Subcutaneous abdominal adipose tissue (tissue), 5 donors: ENCODE measurements at regions not wholly inside any gene's neighbourhood (a gene's known extent, or its start where the extent isn't known, plus 50 kb on each side); places are given as distances from the start of the nearest gene placed in this dataset.

Source experiments
- H3K27ac ChIP-seq: one replicate; pipeline ENCODE4 v1.7.0; 2013; ENCODE audit warnings: low read depth, mild to moderate bottlenecking, inconsistent platforms, low read length, moderate library complexity
- H3K27me3 ChIP-seq, 5 donors: one replicate each; pipeline ENCODE4 v1.7.0; 2013; ENCODE audit warnings: low read length in 5 of 5, inconsistent platforms in 1 of 5; ENCODE audit not compliant: control insufficient read depth in 5 of 5, insufficient read depth in 4 of 5
- H3K36me3 ChIP-seq, 5 donors: one replicate each; pipeline ENCODE4 v1.7.0; 2013; ENCODE audit warnings: low read length in 5 of 5; ENCODE audit not compliant: control insufficient read depth in 5 of 5, insufficient read depth in 5 of 5
- H3K4me1 ChIP-seq, 5 donors: one replicate each; pipeline ENCODE4 v1.7.0; 2013; ENCODE audit warnings: low read length in 5 of 5, mild to moderate bottlenecking in 3 of 5, moderate library complexity in 1 of 5; ENCODE audit not compliant: control insufficient read depth in 5 of 5, insufficient read depth in 5 of 5
- H3K4me3 ChIP-seq, 5 donors: one replicate each; pipeline ENCODE4 v1.7.0; 2013; ENCODE audit warnings: low read length in 5 of 5, low read depth in 1 of 5
- H3K9ac ChIP-seq, 5 donors: one replicate each; pipeline ENCODE4 v1.7.0; 2013; ENCODE audit warnings: low read length in 5 of 5, mild to moderate bottlenecking in 4 of 5, moderate library complexity in 3 of 5
- H3K9me3 ChIP-seq, 5 donors: one replicate each; pipeline ENCODE4 v1.7.0; 2013; ENCODE audit warnings: low read length in 5 of 5; ENCODE audit not compliant: control insufficient read depth in 5 of 5
- donor health status: healthy.
- donor health status: healthy.
- donor health status: healthy.
- donor health status: healthy.
- donor health status: healthy.

DNA sequence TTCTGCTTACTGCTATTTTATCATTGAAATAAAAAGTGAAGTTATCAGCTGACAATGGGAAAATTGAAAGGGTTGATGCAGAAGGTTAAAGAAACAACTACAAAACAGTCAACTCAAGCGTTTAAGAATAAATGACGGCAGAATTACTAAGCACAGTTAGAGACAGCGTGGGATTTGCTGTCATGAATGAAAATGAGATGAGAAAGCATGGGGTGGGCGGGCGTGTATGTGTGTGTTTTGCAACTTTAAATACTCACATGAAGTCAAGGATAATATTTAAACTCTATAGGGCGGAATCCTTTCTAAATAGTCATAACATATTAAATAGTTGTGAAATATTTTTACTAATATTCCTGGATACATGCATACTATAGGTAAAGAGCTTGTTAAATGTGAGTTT, 450.8 kb downstream of the ETV1 start:
- Histone ChIP-seq H3K4me3 (no peak overlapping the region), H3K36me3 (no peaks in the 10 kb centered on the region), H3K27me3 (no peaks in the 10 kb centered on the region), H3K4me1 (no peaks in the 10 kb centered on the region), H3K9me3 (no peaks in the 10 kb centered on the region), H3K27ac (no peak overlapping the region), H3K9ac (no peak overlapping the region)

DNA sequence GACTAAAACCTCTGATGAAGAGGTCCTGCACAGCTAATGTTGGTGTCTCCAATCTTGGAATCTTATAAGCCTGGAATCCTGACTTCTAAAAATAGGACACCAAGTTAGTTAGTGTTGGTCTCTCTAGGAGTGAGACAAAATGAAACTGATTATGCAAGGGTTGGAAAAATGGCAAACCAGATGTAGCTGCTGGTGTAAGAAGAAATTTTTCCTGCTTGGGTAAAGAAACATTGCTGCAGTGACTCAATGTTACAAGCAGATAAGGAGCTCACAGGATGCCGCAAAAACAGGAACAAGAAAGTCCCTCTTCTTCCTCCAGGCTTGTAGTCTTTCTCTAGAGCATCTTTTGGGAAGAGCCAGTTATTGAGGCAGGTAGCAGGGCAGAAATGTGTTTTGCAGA, 449.0 kb downstream of the ETV1 start:
- H3K27me3 ChIP-seq: no peaks in the 10 kb centered on the region
- H3K4me3 ChIP-seq: no peak overlapping the region
- no peaks in the 10 kb centered on the region for H3K4me1 ChIP-seq
- no peaks in the 10 kb centered on the region for H3K36me3 ChIP-seq
- no peak overlapping the region for H3K27ac ChIP-seq
- H3K9me3 ChIP-seq: no peaks in the 10 kb centered on the region
- H3K9ac ChIP-seq: no peak overlapping the region

DNA sequence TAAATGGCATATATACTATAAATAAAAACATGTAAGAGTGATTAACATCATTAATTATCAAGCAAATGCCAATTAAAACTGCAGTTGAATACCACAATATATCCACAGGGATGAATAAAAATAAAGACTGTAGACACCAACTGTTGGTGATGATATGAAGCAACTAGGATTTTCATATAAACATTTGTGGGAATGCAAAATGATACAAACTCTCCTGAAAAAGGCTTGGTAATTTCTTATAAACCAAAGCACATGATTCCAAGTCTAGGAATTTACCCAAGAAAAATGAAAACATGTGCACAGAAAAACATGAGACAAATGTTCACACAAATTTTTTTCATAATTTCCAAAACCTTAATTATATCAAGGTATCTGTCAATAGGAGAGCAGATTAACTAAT, 448.1 kb downstream of the ETV1 start:
- H3K9me3 ChIP-seq: no peaks in the 10 kb centered on the region
- no peaks in the 10 kb centered on the region for H3K36me3 ChIP-seq
- H3K27me3 ChIP-seq: no peaks in the 10 kb centered on the region
- no peak overlapping the region for H3K27ac ChIP-seq
- no peaks in the 10 kb centered on the region for H3K4me1 ChIP-seq
- H3K4me3 ChIP-seq: no peak overlapping the region
- no peak overlapping the region for H3K9ac ChIP-seq

DNA sequence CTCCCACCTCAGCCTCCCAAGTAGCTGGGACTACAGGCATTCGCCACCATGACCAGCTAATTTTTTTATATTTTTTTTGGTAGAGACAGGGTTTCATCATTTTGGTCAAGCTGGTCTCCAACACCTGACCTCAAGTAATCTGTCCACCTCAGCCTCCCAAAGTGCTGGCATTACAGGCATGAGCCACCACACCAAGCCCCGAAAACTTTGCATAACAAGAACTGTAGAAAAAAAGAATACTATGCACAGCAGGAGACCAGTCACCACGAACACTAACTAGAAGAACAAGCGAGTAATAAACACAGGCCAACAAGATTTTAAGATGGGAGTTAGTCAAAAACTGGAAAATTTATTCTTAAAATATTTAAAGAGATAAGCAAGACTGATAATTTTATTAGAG, 447.0 kb downstream of the ETV1 start:
- Histone ChIP-seq H3K4me1 (no peaks in the 10 kb centered on the region), H3K4me3 (no peak overlapping the region), H3K36me3 (no peaks in the 10 kb centered on the region), H3K9me3 (no peaks in the 10 kb centered on the region), H3K27me3 (no peaks in the 10 kb centered on the region), H3K9ac (no peak overlapping the region), H3K27ac (no peak overlapping the region)

DNA sequence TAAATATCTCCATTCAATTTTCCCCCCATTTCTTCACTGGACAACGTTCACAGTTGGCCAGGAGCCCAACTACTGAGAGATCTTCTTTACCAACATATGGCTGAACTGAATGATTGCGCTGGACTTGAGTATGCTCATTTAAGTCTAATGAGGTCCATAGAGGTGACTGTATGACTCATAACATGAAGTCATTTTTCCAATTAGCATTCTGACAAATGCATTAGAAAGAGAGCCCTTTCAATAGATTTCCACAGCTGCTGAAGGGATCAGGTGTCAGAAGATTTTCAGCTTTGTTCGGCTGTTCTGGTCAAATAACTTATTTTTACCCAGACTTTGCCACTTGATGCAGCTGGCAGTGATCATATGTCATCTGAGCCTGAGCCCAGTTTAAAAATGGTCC, 438.0 kb downstream of the ETV1 start:
- H3K27ac ChIP-seq: no peak overlapping the region
- H3K4me1 ChIP-seq: no peaks in the 10 kb centered on the region
- H3K36me3 ChIP-seq: no peaks in the 10 kb centered on the region
- H3K9ac ChIP-seq: no peak overlapping the region
- no peak overlapping the region for H3K4me3 ChIP-seq
- H3K27me3 ChIP-seq: no peaks in the 10 kb centered on the region
- no peaks in the 10 kb centered on the region for H3K9me3 ChIP-seq

DNA sequence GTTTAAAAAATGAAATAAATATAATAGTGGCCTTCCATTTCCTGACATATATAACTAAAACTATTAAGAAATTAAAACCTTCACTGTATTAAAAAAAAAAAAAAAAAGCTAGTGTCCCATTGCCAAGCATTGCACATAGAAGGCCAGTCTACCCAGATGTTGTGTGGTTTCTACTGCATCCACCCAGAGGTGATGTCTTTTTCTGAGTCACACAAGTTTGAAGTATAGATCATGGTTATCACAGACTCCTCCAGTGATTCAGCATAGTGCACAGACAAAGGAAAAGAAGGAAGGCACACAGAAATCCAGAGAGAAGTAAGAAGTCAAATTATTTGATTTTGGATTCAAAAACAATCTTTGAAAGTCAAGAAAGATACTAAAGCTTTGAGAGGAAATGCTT, 429.0 kb downstream of the ETV1 start:
- Histone ChIP-seq H3K27me3 (no peaks in the 10 kb centered on the region), H3K4me3 (no peak overlapping the region), H3K36me3 (no peaks in the 10 kb centered on the region), H3K9me3 (no peaks in the 10 kb centered on the region), H3K4me1 (no peaks in the 10 kb centered on the region), H3K9ac (no peak overlapping the region), H3K27ac (no peak overlapping the region)

DNA sequence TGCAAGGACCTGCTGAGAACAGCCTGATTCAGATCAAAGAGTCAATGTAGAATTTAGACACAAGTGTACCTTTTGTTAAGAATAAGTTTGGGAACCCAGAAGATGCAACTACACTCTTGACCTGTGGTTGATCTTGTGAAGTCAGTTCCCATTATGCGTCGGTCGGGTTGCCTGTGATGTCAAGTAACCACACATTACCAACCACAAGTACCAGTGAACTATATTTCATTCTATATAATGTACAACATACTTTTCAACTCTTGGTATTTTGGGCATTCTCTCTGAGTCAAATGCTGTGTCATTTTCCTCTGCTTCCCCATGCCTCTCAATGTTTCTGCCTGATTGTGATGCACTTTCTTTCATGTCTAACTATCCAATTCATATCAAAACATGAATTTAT, 426.2 kb downstream of the ETV1 start:
- Histone ChIP-seq H3K4me1 (no peaks in the 10 kb centered on the region), H3K9ac (no peak overlapping the region), H3K36me3 (no peaks in the 10 kb centered on the region), H3K27me3 (no peaks in the 10 kb centered on the region), H3K4me3 (no peak overlapping the region), H3K27ac (no peak overlapping the region), H3K9me3 (peaks cover 0 to 3% (median 0%) of the 10 kb centered on the region in 5 donors)

DNA sequence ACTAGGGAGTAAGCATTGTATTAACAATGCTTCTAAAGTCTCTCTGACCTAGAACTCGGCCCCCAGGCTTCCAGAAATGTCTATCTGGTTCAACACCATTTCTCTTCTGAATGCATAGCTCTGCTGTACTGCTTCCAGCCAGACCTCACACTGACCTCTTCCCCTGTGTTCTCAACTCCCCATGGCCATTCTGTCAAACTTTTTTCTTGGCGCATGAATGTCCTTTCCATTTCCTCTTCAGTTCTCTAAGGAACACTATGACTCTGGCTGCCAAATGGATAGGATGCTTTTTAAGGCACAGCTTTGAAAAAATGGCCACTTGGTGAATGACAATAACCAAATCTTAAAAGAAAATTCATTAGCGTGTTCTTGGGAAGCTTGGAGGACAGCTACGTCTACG, 425.8 kb downstream of the ETV1 start:
- Histone ChIP-seq H3K27me3 (no peaks in the 10 kb centered on the region), H3K27ac (no peak overlapping the region), H3K9ac (no peak overlapping the region), H3K4me1 (no peaks in the 10 kb centered on the region), H3K9me3 (peaks cover 0 to 3% (median 0%) of the 10 kb centered on the region in 5 donors), H3K4me3 (no peak overlapping the region), H3K36me3 (no peaks in the 10 kb centered on the region)

DNA sequence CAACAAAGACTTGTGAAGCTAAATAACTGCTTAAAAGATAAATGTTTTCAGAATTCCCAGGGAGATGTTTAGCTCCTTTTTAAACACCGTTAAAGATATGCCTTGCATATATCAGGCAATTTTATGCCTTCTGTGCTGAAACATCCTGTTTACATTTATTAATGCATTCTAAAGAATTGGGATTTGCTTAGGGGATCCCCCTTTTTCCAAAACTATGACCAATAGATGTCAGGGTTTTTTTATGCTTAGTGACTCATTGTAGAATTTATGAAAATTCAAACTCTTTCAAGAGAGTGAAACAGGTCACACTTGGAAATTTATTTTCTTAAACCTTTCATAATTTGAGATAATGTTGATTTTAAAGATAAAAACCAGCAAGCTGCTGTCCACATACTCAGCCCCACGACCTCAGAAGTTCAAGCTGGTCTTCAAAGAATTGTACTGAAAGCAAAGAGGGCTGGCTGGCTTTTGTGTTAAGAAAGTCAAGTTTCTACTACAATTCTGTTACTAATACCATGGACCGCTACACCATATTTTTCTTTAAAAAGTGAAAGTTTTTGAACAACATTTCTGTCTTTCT, 411.8 kb downstream of the ETV1 start:
- Histone ChIP-seq H3K9ac (no peak overlapping the region), H3K27me3 (no peaks in the 10 kb centered on the region), H3K9me3 (no peaks in the 10 kb centered on the region), H3K4me3 (no peak overlapping the region), H3K36me3 (no peaks in the 10 kb centered on the region), H3K4me1 (no peaks in the 10 kb centered on the region), H3K27ac (no peak overlapping the region)

DNA sequence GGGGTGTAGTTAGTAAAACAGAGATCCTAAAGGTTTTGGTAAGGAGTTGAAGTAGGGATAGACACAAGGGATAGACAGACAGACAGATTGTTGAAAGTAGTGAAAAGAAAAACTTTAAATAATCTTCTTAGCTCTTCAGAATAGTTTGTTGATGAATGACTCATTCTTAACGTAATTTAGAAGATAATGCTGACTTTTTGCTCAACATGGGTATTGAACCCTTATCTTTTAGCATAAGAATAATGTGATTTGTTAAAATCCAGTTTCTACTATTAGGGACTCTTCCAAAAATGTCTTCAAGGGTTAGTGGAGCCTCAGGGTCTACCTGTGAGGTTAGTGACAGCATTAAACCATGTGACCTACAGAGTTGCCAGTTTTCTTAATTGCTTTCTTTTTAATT, 411.2 kb downstream of the ETV1 start:
- H3K27ac ChIP-seq: no peak overlapping the region
- no peak overlapping the region for H3K9ac ChIP-seq
- no peaks in the 10 kb centered on the region for H3K9me3 ChIP-seq
- H3K27me3 ChIP-seq: no peaks in the 10 kb centered on the region
- H3K4me1 ChIP-seq: no peaks in the 10 kb centered on the region
- no peaks in the 10 kb centered on the region for H3K36me3 ChIP-seq
- H3K4me3 ChIP-seq: no peak overlapping the region

DNA sequence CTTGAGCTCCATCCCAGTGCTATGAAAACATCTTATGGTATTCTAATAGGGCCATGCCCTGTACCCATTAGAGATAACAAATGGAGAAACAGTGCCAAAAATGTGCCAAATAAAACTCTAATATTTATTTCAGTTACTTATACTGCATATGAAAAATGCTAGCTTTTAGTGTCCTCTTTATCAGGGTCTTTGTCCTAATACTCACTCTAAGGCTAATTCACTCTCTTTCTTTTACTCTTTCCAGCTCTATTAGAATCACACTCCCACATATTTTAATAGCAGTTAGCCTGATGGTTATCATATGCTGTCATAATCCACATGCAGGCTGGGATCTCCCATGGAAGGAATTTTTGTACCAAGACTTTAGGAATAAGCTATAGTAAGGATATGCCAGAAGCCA, 408.4 kb downstream of the ETV1 start:
- H3K4me1 ChIP-seq: no peaks in the 10 kb centered on the region
- no peak overlapping the region for H3K27ac ChIP-seq
- no peak overlapping the region for H3K4me3 ChIP-seq
- no peaks in the 10 kb centered on the region for H3K27me3 ChIP-seq
- no peaks in the 10 kb centered on the region for H3K9me3 ChIP-seq
- no peak overlapping the region for H3K9ac ChIP-seq
- H3K36me3 ChIP-seq: no peaks in the 10 kb centered on the region
